GM06990 (cell line): ENCODE measurements at regions not wholly inside any gene's neighbourhood (a gene's known extent, or its start where the extent isn't known, plus 50 kb on each side); places are given as distances from the start of the nearest gene placed in this dataset.

Experiments used
- DNase-seq: peaks from one replicate; pipeline ENCODE4 v3.0.0-alpha.2; 2011; ENCODE audit not compliant: insufficient read length; ENCODE audit errors: extremely low read depth
- H3K27me3 ChIP-seq: replicated peaks from 2 replicates; pipeline ENCODE4 v1.6.0; 2011; ENCODE audit warnings: low read length; ENCODE audit not compliant: control insufficient read depth, insufficient read depth
- H3K36me3 ChIP-seq: 2 replicates; pipeline ENCODE4 v1.5.1; 2011; ENCODE audit warnings: low read length; ENCODE audit not compliant: control insufficient read depth, insufficient read depth
- H3K4me3 ChIP-seq: replicated peaks from 2 replicates; pipeline ENCODE4 v1.5.1; 2011; ENCODE audit warnings: low read depth, mild to moderate bottlenecking, control low read depth, low read length
- TF ChIP-seq, protein P1 (sequence below): IDR thresholded peaks from 2 replicates; pipeline ENCODE4 v1.5.1; 2011; ENCODE audit warnings: low read length, control low read depth, mild to moderate bottlenecking, inconsistent platforms; ENCODE audit not compliant: insufficient read depth, poor library complexity, severe bottlenecking

DNA sequence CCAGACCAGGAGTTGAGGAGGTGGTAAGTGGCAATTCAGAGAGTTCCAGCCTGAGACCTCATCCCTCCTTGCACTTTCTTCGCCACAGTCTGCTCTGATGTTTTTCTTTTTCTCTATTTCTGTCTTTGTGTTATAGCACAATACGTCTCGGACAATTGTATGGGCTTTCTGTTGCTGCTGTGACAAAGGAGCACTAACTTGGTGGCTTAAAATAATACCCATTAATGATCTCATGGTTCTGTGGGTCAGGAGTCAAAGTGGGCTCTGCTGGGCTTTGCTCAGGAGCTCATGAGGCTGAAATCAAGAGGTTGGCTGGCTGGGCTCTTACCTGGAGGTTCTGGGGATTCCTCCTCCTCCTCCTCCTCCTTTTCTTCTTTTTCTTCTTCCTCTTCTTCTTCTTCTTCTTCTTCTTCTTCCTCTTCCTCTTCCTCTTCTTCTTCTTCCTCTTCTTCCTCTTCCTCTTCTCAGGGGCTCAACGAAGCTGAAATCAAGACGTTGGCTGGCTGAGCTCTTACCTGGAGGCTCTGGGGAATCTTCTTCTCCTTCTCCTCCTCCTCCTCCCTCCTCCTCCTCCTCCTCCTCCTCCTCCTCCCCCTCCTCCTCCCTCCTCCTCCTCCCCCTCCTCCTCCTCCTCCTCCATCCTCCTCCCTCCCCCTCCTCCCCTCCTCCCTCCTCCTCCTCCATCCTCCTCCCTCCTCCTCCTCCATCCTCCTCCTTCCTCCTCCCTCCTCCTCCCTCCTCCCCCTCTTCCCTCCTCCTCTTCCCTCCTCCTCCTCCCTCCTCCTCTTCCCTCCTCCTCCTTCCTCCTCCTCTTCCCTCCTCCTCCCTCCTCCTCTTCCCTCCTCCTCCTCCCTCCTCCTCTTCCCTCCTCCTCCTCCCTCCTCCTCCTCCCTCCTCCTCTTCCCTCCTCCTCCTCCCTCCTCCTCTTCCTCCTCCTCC is 104.0 kb downstream of the GATA6 start:
- H3K4me3 ChIP-seq, result no peak overlapping the region
- TF ChIP-seq, protein P1, sequence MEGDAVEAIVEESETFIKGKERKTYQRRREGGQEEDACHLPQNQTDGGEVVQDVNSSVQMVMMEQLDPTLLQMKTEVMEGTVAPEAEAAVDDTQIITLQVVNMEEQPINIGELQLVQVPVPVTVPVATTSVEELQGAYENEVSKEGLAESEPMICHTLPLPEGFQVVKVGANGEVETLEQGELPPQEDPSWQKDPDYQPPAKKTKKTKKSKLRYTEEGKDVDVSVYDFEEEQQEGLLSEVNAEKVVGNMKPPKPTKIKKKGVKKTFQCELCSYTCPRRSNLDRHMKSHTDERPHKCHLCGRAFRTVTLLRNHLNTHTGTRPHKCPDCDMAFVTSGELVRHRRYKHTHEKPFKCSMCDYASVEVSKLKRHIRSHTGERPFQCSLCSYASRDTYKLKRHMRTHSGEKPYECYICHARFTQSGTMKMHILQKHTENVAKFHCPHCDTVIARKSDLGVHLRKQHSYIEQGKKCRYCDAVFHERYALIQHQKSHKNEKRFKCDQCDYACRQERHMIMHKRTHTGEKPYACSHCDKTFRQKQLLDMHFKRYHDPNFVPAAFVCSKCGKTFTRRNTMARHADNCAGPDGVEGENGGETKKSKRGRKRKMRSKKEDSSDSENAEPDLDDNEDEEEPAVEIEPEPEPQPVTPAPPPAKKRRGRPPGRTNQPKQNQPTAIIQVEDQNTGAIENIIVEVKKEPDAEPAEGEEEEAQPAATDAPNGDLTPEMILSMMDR, result no peak
- DNase-seq, result no peak
- H3K27me3 ChIP-seq, result no peaks in the 10 kb centered on the region; the same call in none of the 2 replicates
- H3K36me3 ChIP-seq, result no peaks in the 10 kb centered on the region

GRCh38 chr18:22272242-22272641 is 102.9 kb downstream of the GATA6 start:
- no peaks in the 10 kb centered on the region; the same call in none of the 2 replicates for H3K27me3 ChIP-seq
- TF ChIP-seq, protein P1, result no peak
- H3K36me3 ChIP-seq, result no peaks in the 10 kb centered on the region
- no peak for DNase-seq
- H3K4me3 ChIP-seq, result no peak overlapping the region

DNA sequence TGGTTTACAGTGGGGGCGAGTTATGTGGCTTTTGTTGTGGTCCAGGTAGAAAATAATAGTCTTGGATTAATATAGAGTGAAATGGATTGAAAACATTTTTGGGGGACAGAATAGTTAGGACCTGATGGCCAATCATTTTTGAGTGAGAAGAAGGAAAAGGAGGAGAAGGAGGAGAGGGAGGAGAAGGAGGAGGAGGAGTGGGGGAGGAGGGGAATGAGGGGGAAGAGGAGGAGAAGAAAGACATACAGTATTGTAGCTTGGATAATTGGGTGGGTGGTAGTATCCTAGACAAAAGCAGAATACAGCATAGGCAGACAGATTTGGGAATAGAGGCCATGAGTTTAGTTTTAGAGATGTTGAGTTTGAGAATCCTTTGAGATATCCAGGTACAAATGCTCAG is 101.6 kb downstream of the GATA6 start:
- Histone ChIP-seq H3K27me3 (peaks cover 2% of the 10 kb centered on the region), H3K4me3 (no peak overlapping the region), H3K36me3 (no peaks in the 10 kb centered on the region)
- no peak for DNase-seq
- TF ChIP-seq, protein P1, result no peak

DNA sequence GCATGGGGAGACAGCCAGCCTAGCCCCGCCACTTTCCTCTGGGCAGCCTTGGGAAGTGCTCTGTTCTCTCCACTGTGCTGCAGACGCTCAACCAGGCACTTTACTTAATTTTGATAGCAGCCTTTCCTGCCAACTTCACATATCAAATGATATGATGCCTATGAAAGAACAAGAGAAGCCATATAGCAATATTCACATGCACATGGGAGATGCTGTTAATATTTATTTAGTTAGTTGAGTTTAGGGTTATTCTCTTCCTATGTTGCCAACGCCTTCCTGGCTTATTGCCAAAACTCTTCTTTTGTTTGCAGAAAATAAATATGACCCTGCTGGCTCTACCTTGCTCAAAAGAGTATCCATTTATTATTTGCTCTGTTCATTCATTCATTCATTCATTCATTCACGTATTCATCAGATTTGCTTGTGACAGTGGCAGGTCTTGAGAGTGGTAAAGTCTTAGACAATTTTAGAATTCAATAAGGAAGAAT is 99.3 kb downstream of the GATA6 start:
- TF ChIP-seq, protein P1, result no peak
- Histone ChIP-seq H3K4me3 (no peak overlapping the region), H3K36me3 (no peaks in the 10 kb centered on the region), H3K27me3 (peaks cover 2% of the 10 kb centered on the region)
- no peak for DNase-seq

- H3K27me3 ChIP-seq, result peaks cover 2% of the 10 kb centered on the region
- no peaks in the 10 kb centered on the region for H3K36me3 ChIP-seq
- H3K4me3 ChIP-seq, result no peak overlapping the region
- no peak for DNase-seq
- TF ChIP-seq, protein P1, result no peak
Observed at GRCh38 chr18:22267697-22268096, 98.3 kb downstream of the GATA6 start.
